GM18498 (cell line): ENCODE measurements at regions not wholly inside any gene's neighbourhood (a gene's known extent, or its start where the extent isn't known, plus 50 kb on each side); places are given as distances from the start of the nearest gene placed in this dataset.
"Not testable (repeated sequence)": the region's sequence is repeated elsewhere in the genome, so short reads cannot be mapped to it uniquely, and the experiment has no call there.

Experiments
- ATAC-seq: cut with Tn5 transposase; IDR thresholded peaks from one replicate; pipeline ENCODE4 v1.9.1; 2021; ENCODE audit warnings: mild to moderate bottlenecking, moderate library complexity; ENCODE audit not compliant: unreplicated experiment

- ATAC-seq: not testable (repeated sequence)
Measured at GRCh38 chr1:14177866-14178265, 420.6 kb upstream of the KAZN start.

GRCh38 chr1:14180738-14181137 is 417.7 kb upstream of the KAZN start:
- ATAC-seq: no peak

GRCh38 chr1:14181191-14181795 is 417.2 kb upstream of the KAZN start:
- ATAC-seq: no peak

- no peak for ATAC-seq
Measured at GRCh38 chr1:14182856-14183255, 415.6 kb upstream of the KAZN start.

- no peak for ATAC-seq
Measured at GRCh38 chr1:14183329-14183728, 415.2 kb upstream of the KAZN start.

GRCh38 chr1:14184454-14184853 is 414.0 kb upstream of the KAZN start:
- no peak for ATAC-seq

GRCh38 chr1:14189381-14189780 is 409.1 kb upstream of the KAZN start:
- no peak for ATAC-seq

- no peak for ATAC-seq
Measured at GRCh38 chr1:14190508-14190907, 408.0 kb upstream of the KAZN start.

GRCh38 chr1:14194511-14194910 is 404.0 kb upstream of the KAZN start:
- ATAC-seq: no peak

- ATAC-seq: no peak
Measured at GRCh38 chr1:14205066-14205465, 393.4 kb upstream of the KAZN start.

- ATAC-seq: no peak
Measured at GRCh38 chr1:14215151-14215550, 383.3 kb upstream of the KAZN start.

GRCh38 chr1:14217384-14217783 is 381.1 kb upstream of the KAZN start:
- no peak for ATAC-seq

GRCh38 chr1:14220324-14220723 is 378.2 kb upstream of the KAZN start:
- no peak for ATAC-seq

- ATAC-seq: no peak
Measured at GRCh38 chr1:14220811-14221210, 377.7 kb upstream of the KAZN start.

GRCh38 chr1:14222086-14222485 is 376.4 kb upstream of the KAZN start:
- ATAC-seq: no peak

- ATAC-seq: no peak
Measured at GRCh38 chr1:14228677-14229076, 369.8 kb upstream of the KAZN start.

- no peak for ATAC-seq
Measured at GRCh38 chr1:14233510-14233909, 365.0 kb upstream of the KAZN start.

GRCh38 chr1:14236097-14236496 is 362.4 kb upstream of the KAZN start:
- no peak for ATAC-seq

- ATAC-seq: no peak
Measured at GRCh38 chr1:14238472-14239307, 359.8 kb upstream of the KAZN start.

GRCh38 chr1:14240265-14240664 is 358.2 kb upstream of the KAZN start:
- no peak for ATAC-seq

- no peak for ATAC-seq
Measured at GRCh38 chr1:14242123-14242522, 356.4 kb upstream of the KAZN start.

- no peak for ATAC-seq
Measured at GRCh38 chr1:14242870-14243269, 355.6 kb upstream of the KAZN start.

GRCh38 chr1:14245954-14246353 is 352.5 kb upstream of the KAZN start:
- ATAC-seq: no peak
